Peyer's patch (tissue), 4 donors: ENCODE measurements at regions not wholly inside any gene's neighbourhood (a gene's known extent, or its start where the extent isn't known, plus 50 kb on each side); places are given as distances from the start of the nearest gene placed in this dataset.

Source experiments
- CTCF ChIP-seq, 6 experiments: fragments of 450-650 bp in 4 of 6; fragments of 200-600 bp in 2 of 6; sonication (generic) in 1 of 6; IDR thresholded peaks; one replicate each; pipeline ENCODE4 v1.5.1; 2017 to 2019; ENCODE audit warnings: antibody characterized with exemption in 6 of 6, mild to moderate bottlenecking in 3 of 6, moderate library complexity in 1 of 6
- POLR2A ChIP-seq, 2 donors: fragments of 450-650 bp; IDR thresholded peaks; one replicate each; pipeline ENCODE4 v1.5.1; 2017; ENCODE audit warnings: antibody characterized with exemption in 2 of 2, mild to moderate bottlenecking in 2 of 2, moderate library complexity in 2 of 2

GRCh38 chr9:119758241-119758640 lies 389.0 kb upstream of the BRINP1 start:
- TF ChIP-seq CTCF (IDR thresholded peaks at IDR 0.05) (no peak), POLR2A (IDR thresholded peaks at IDR 0.05) (no peak)
